ENCODE measurements at regions not wholly inside any gene's neighbourhood (a gene's known extent, or its start where the extent isn't known, plus 50 kb on each side); places are given as distances from the start of the nearest gene placed in this dataset.

DNA sequence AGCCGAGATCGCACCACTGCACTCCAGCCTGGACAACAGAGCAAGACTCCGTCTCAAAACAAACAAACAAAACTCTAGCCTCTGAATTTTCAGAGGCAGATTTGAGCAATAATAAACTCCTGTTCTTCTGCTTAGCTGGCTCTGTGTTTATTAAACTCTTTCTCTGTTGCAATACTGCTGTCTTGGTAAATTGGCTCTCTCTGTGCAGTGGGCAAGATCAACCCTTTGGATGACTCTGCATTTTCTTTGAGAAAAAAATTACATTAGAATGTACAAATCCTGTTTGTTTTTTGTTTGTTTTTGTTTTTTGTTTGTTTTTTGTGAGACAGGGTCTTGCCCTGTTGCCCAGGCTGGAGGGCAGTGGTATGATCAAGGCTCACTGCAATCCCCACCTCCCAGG is 75.8 kb upstream of the RPH3AL start:
- WGBS, 2 experiments (ENCODE audit: extremely low coverage in 1 of 2, insufficient coverage in 1 of 2, insufficient read length in 1 of 2, insufficient replicate concordance in 2 of 2, low coverage in 1 of 2, low lambda C conversion rate in 2 of 2, missing lambda C conversion rate in 1 of 2) = 100% methylated on average over 3 of the region's 3 CpGs; no CpG with 5 or more reads in 1 of the 2 experiments
- Histone ChIP-seq H4K5ac (ENCODE audit: insufficient read length, low read depth, low read length) (no peak overlapping the region), H3K9me3 (ENCODE audit: insufficient read depth in 2 of 2, low read depth in 1 of 2, low read length in 1 of 2) (peaks cover 0 to 6% of the 10 kb centered on the region in 2 experiments; a peak in 1 of 4 replicates), H2BK15ac (ENCODE audit: low read length) (0 out of 2 replicates have a peak overlapping the region, but pooled peaks have one; percentile 92), H4K8ac (ENCODE audit: extremely low read depth, insufficient read depth, low read length) (no peak overlapping the region), H2BK20ac (ENCODE audit: low read length) (0 out of 2 replicates have a peak overlapping the region, but pooled peaks have one; percentile 61), H2AFZ (ENCODE audit: low read length) (no peak overlapping the region), H3K23me2 (ENCODE audit: low read depth, low read length) (no peaks in the 10 kb centered on the region; the same call in 1 of the 2 replicates), H3K18ac (ENCODE audit: extremely low read depth, low read length) (peak overlapping the region; percentile 71), H3K36me3 (ENCODE audit: control insufficient read depth in 2 of 4, insufficient read depth in 4 of 4, low read length in 3 of 4) (no peaks in the 10 kb centered on the region), H3K27me3 (replicated peaks in 1 of 4; ENCODE audit: control insufficient read depth in 3 of 4, extremely low read depth in 1 of 4, insufficient read depth in 3 of 4, low read length in 3 of 4) (no peaks in the 10 kb centered on the region), H4K20me1 (replicated peaks in 1 of 2; ENCODE audit: control insufficient read depth in 1 of 2, insufficient read depth in 2 of 2, low read length in 2 of 2) (no peaks in the 10 kb centered on the region), H3K79me1 (ENCODE audit: low read depth, low read length) (no peaks in the 10 kb centered on the region), H2BK5ac (ENCODE audit: low read depth, low read length) (peak overlapping the region; percentile 44; the same call in 1 of the 2 replicates), H3K4ac (replicated peaks; ENCODE audit: insufficient read length, low read depth, low read length) (no peak overlapping the region), H3K56ac (replicated peaks; ENCODE audit: insufficient read length, low read depth, low read length) (no peak overlapping the region), H4K91ac (replicated peaks; ENCODE audit: insufficient read length, low read length) (no peak overlapping the region), H3K4me2 (ENCODE audit: insufficient read depth in 1 of 2, low read depth in 2 of 2, low read length in 2 of 2) (no peak overlapping the region; a peak in 1 of 4 replicates), H3K14ac (ENCODE audit: insufficient read length) (no peak overlapping the region), H2BK12ac (ENCODE audit: low read depth, low read length) (peak overlapping the region; percentile 87; the same call in 1 of the 2 replicates), H3K27ac (ENCODE audit: low read depth, low read length) (no peak overlapping the region), H3K23ac (ENCODE audit: insufficient read length) (no peak overlapping the region), H2AK5ac (ENCODE audit: low read depth, low read length) (0 out of 2 replicates have a peak overlapping the region, but pooled peaks have one; percentile 24), H3K79me2 (ENCODE audit: control insufficient read depth in 1 of 2, insufficient read depth in 2 of 2, low read length in 2 of 2) (no peaks in the 10 kb centered on the region), H3K4me3 (ENCODE audit: extremely low read depth in 1 of 4, insufficient read depth in 2 of 4, low read depth in 3 of 4, low read length in 4 of 4) (no peak overlapping the region), H3K9ac (replicated peaks in 1 of 4; ENCODE audit: extremely low read depth in 1 of 4, low read depth in 3 of 4, low read length in 3 of 4) (no peak overlapping the region), H2BK120ac (replicated peaks; ENCODE audit: low read depth, low read length) (no peak overlapping the region), H3K4me1 (replicated peaks in 1 of 4; ENCODE audit: control insufficient read depth in 3 of 4, insufficient read depth in 4 of 4, low read length in 3 of 4) (peaks cover 0 to 7% (median 7%) of the 10 kb centered on the region in 4 experiments; a peak in 4 of 7 replicates)
- no peak for FAIRE-seq
- ChIA-PET CTCF (ENCODE audit: partially characterized antibody) (interaction anchor here (1.0 to 2.9 kb wide), 3 partner anchors 11 to 17 kb away, joined by 3 to 18 read pairs (median 4); no protein-coding TSS in a partner anchor), POLR2A (ENCODE audit: partially characterized antibody) (no interaction called here)
- DNase-seq (ENCODE audit: low read depth in 1 of 2, low spot score in 2 of 2) = no peak
- TF ChIP-seq KDM5A (IDR thresholded peaks at IDR 0.05; ENCODE audit: low read length) (peak; percentile 50; the same call in 1 of the 2 replicates), CHD1 (IDR thresholded peaks at IDR 0.05; ENCODE audit: low read depth, low read length) (no peak)

Data from H1 (cell line).